ENCODE measurements at regions not wholly inside any gene's neighbourhood (a gene's known extent, or its start where the extent isn't known, plus 50 kb on each side); places are given as distances from the start of the nearest gene placed in this dataset.
"Not testable (repeated sequence)": the region's sequence is repeated elsewhere in the genome, so short reads cannot be mapped to it uniquely, and the experiment has no call there.

DNA sequence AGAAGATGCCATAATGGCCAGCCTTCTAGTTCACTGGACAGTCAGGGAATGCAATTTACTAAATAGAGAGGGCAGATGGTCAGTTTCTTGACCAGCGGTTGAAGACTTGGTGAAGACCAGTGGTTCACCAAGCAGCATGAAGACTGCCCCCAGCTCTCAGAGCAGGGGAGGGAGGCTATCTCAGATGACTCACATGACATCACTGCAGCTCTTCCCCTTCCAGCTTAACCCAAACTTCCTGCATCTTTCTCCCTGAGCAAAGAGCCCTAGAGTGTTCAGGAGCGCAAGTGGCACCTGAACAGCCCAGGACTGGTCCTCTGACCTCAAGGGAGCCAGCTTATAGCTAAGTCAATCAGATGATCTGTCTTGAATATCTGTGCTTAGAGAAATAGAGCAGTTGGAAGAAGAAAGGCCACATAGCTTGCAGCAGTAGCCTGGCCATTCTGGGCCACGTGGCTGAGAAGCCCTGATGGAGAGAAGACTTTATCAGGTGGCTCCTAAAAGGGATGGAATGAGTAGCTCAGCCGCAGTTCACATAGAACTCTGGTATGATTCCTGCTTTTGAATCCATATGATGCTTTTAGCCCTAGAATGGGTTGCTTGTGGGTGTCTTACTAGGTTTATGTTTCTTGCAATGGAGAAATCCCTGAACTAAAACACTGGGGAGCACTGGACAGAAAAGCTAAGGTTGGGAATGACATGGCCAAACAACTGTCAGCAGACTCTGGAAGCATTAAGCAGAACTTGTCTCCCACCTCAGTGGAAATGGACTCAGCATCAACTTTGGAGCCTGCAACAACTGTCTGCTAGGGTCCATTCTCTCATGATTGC, 392.1 kb upstream of the CCL2 start:
- DNase-seq: no peak

GRCh38 chr17:33864758-33865229, 390.3 kb upstream of the CCL2 start:
- no peak for DNase-seq

DNA sequence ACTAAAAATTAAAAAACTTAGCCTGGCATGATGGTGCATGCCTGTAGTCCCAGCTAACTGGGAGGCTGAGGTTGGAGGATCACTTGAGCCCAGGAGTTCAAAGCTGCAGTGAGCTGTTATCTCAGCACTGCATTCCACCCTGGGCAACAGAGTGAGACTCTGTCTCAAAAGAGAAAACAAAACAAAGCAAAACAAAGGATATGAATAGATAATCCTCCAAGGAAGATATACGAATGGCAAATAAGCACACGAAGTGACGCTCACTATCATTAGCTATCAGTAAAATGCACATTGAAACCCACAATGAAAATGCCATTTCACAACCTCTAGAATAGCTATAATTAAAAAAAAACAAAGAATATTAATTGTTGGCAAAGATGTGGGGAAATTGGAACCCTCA, 386.2 kb upstream of the CCL2 start:
- no peak for DNase-seq

DNA sequence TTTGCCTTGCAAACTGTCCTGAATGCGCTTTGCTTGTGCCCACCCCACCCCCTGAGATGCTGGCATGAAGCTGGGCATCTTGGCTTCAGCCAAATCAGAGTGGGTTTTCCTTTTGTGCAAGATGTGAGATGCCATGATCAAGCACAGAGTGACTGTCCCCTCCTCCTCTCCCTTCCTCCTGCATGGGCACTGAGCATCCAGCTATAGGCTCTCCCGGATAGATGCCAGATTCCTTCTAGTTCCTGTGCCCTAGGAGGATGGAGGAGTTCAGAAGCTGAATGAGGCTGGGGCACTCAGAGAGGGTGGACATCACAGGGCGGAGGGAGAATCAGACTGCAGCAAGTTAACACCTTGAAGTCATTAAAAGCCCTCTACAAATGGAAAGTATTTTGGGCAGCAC, 384.1 kb upstream of the CCL2 start:
- DNase-seq: no peak

DNA sequence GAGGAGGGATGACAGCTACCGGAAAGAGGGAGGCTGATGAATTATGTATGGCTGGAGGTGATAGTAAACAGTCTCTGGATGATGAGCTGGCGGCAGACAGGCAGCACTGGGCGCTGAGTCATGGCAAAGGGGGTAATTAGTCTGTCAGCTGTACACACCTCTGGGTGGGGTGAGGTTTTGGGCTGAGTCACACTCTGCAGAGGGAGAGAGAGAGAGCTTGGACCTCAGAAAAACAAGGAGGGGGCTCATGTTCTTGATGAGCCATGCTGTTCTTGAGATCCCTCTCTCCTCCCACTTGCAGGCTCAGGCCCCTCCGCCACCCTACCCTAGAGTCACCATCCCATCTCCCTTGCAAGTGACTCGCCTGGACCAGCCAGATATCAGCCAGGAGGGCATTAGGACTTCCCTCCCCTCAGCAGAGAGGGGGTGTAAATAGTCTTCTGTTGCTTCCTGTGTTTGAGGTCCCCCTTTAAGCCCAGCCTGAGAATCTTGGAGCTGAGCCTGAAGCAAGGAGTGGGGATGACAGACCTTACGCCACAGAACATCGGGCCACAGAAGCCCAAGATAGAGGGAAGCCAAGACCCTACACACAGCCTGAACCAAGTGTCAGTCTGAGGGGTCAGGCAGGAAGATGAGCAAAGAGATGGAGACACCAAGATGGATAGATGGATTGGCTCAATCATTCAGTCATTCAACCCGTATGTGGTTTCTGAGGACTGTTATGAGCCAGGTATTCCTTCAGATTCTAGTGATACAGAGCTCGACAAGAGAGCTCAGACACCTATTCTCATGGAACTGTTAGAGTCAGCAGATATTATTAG, 383.2 kb upstream of the CCL2 start:
- no peak for DNase-seq

DNA sequence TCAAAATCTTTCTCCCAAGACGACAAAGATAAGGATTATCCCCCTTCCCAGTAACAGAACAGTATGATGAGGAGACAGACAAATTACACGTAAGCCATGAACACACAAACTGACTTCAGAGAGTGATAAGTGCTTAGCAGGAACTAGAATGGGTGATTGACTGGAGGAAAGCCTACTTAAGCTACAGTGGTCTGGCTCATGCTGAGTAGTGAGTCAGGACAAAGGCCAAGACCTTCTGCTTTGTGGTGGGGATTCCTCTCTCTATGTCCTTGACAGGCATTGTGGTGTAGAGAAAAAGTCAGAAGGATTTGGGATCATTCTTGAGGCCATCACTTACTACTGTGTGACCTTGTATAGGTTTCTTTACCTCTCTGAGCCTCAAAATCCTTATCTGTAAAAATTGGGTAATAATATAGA, 381.9 kb upstream of the CCL2 start:
- no peak for DNase-seq

DNA sequence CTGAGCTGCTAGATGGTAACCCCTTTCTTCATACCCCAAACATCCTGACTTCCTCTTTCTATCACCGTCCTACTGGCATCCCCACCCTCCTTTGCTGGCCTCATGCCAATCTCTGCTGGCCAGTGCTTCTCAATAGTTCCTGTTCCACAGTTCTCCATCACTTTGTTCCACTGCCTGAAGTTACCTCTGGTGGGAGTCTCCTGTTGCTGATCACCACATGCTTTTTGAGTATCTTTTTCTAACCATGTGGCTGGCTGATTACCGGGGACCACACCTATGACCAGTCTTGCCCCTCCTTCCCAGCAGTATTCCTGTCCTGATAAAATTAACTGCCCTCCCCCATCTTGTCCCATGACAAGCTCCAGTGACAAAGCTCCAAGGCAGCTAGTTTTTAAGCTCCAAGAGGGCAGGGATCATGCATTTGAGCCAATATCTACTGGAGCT, 380.4 kb upstream of the CCL2 start:
- no peak for DNase-seq

- DNase-seq: no peak
Measured at GRCh38 chr17:33875973-33876372, 379.1 kb upstream of the CCL2 start.

DNA sequence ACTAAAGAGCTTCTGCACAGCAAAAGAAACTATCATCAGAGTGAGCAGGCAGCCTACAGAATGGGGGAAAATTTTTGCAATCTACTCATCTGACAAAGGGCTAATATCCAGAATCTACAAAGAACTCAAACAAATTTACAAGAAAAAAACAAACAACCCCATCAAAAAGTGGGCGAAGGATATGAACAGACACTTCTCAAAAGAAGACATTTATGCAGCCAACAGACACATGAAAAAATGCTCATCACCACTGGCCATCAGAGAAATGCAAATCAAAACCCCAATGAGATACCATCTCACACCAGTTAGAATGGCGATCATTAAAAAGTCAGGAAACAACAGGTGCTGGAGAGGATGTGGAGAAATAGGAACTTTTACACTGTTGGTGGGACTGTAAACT, 372.8 kb upstream of the CCL2 start:
- DNase-seq: not testable (repeated sequence)

DNA sequence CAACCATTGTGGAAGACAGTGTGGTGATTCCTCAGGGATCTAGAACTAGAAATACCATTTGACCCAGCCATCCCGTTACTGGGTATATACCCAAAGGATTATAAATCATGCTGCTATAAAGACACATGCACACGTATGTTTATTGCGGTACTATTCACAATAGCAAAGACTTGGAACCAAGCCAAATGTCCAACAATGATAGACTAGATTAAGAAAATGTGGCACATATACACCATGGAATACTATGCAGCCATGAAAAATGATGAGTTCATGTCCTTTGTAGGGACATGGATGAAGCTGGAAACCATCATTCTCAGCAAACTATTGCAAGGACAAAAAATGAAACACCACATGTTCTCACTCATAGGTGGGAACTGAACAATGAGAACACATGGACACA, 372.4 kb upstream of the CCL2 start:
- DNase-seq: not testable (repeated sequence)

DNA sequence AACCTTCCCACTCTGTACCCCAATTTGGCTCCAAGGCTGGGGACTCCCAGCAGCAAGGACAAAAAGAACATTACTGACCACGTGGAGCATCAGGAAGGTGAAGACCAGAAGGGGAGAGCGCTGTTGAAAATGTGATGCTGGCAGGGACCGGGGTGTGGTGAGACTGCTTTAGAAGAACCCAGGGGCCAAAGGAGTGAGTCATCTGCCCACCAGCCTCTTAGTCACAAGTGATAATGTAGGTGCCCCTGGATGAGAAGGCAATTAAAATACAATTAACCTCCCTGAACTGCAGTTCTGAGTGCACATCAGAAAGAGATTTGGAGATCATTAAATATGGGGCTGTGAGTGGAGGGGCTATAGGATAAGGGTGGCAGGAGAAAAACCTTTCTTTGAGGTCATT, 366.6 kb upstream of the CCL2 start:
- DNase-seq: no peak

- no peak for DNase-seq
Measured at GRCh38 chr17:33889040-33889439, 366.0 kb upstream of the CCL2 start.

DNA sequence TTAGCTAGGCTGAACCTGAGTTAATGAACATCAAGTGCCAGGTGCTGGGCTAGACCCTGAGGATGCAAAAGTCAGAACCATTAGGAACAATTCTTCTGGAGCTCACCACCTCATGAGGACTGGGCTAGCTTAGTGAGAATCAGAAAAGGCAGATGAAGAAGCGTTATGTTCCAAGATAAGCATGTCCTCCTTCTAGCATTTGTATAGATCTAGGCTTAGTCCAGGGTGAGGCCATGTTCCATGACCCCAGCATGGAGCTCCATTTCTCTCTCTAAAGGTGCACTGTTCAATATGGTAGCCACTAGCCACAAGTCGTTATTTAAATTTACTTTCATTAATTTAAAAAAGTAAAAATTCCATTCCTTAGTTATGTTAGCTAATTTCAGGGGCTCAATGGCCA, 365.3 kb upstream of the CCL2 start:
- DNase-seq: no peak

- DNase-seq: no peak
Measured at GRCh38 chr17:33892717-33893591, 362.1 kb upstream of the CCL2 start.

GRCh38 chr17:33895491-33895890, 359.6 kb upstream of the CCL2 start:
- no peak for DNase-seq

GRCh38 chr17:33896263-33896662, 358.8 kb upstream of the CCL2 start:
- no peak for DNase-seq

GRCh38 chr17:33901085-33901484, 354.0 kb upstream of the CCL2 start:
- no peak for DNase-seq

- no peak for DNase-seq
Measured at GRCh38 chr17:33902901-33903449, 352.1 kb upstream of the CCL2 start.

DNA sequence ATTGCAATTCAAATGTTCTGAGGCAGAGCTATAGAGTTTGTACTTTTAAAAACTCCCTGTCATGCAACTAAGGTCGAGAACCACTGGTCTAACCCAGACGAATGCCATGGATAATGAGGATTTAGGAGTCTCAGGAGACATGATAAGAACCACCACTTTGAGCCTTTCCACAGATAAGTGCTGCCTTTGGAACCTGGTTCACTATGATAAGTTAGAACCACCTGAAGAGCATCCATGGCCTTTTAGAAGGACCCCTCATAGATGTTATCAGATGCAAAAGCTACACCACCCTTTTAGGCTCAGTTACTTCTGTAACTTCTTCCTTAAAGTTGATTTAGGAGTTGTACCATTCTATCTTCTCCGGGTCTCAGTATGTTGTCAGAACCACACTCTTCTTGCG, 350.6 kb upstream of the CCL2 start:
- no peak for DNase-seq

DNA sequence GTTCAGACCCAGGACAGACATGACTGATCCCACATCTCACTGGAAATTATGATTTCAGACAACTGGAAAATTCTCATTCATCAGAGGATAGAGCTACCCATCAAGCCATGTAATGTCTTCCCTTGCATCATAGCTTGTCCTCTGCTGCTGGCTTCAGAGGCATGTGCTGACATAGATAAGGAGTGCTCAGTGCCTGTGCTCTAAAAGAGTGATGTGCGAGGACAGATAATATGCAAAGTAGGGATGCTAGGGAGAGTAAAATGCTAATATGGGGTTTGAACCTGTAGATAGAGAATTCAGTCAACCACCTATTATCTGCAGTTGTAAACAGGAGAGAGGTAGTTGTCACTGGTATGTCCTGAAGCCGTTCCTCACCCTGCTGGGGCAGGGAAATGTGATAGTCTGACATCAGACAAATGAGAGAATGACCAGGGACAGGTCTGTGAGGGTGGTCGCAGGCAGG, 349.7 kb upstream of the CCL2 start:
- no peak for DNase-seq

DNA sequence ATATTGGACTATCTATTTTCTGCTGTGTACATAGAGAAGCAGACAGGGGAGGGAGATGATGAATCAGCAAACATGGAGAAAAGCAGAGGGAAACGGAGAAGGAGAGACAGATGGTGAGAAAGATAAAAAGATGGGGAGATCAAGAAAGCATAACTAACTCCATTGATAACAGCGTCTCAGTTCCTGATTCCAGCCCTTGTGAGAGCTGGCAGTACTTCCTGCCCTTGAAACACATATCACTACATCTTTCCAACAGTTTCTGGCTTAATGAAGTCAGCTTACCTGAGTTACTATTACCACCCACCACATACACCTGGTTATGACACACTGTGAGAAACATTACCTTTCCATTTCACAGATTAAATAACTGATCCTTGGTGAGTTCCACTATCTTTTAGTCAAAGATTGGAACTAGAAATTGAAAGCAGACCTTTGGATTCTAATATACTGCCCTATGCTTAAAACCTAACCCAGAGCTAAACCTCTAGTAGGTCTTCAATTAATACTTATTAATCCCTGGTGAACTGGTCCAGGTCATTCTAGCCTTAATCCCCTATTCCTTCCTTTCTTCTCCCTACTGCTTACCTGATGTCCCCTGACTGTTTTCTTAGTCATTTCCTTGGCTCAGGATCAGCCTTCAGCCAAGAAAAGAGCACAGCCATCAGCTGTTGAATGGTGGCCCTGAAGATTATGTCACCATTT, 346.6 kb upstream of the CCL2 start:
- no peak for DNase-seq

Data from stimulated activated naive CD4-positive, alpha-beta T cell (primary cell).